ENCODE measurements at regions not wholly inside any gene's neighbourhood (a gene's known extent, or its start where the extent isn't known, plus 50 kb on each side); places are given as distances from the start of the nearest gene placed in this dataset.

DNA sequence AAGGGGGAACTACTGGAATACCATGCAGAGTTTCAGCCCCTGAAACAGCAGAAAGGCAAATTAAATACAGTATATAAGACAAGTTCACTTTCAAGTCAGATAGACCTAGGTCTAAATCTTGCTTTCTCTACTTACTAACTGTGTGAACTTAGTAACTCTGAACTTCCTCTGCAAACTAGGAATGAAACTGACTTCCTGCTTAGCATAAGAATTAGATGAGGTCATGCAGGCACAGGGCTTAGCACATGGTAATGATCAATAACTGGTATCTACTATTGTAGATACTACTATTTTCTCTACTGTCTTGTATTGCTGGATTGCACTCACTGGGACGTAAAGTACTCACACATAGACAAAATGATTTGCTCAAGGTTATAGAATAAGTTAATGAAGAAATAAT, 51.5 kb upstream of the MTNR1B start:
- no peaks in the 10 kb centered on the region for H3K79me2 ChIP-seq (replicated peaks; ENCODE audit: insufficient read depth, low read length)
- no peaks in the 10 kb centered on the region for H3F3A ChIP-seq (ENCODE audit: insufficient read depth, low read length, poor library complexity, severe bottlenecking)
- H3K9ac ChIP-seq (ENCODE audit: low read length): no peak overlapping the region
- H3K27ac ChIP-seq (ENCODE audit: low read length): no peak overlapping the region
- H3K36me3 ChIP-seq (ENCODE audit: insufficient read depth, low read length): no peaks in the 10 kb centered on the region
- H4K20me1 ChIP-seq (ENCODE audit: insufficient read depth): no peaks in the 10 kb centered on the region
- no peaks in the 10 kb centered on the region for H3K9me2 ChIP-seq (ENCODE audit: insufficient read depth, low read length)
- H3K4me3 ChIP-seq (ENCODE audit: low read length): no peak overlapping the region
- H3K4me2 ChIP-seq (ENCODE audit: low read length): no peak overlapping the region
- H3K27me3 ChIP-seq (ENCODE audit: insufficient read depth, low read depth, low read length): no peaks in the 10 kb centered on the region
- no peaks in the 10 kb centered on the region for H3K9me3 ChIP-seq (ENCODE audit: low read length)
- TF ChIP-seq TAF1 (IDR thresholded peaks at IDR 0.05; ENCODE audit: low read depth) (no peak), POLR2AphosphoS5 (IDR thresholded peaks at IDR 0.05) (no peak), EP300 (conservative IDR thresholded peaks at IDR 0.05; ENCODE audit: poor library complexity, severe bottlenecking) (no peak), RAD21 (conservative IDR thresholded peaks at IDR 0.05) (no peak), EZH2 (IDR thresholded peaks at IDR 0.05; ENCODE audit: borderline replicate concordance, insufficient read depth, low read length, poor library complexity, severe bottlenecking) (no peak), CTCF (IDR thresholded peaks at IDR 0.05; ENCODE audit: poor library complexity, severe bottlenecking) (no peak), SMC3 (conservative IDR thresholded peaks at IDR 0.05; ENCODE audit: poor library complexity) (no peak), MXI1 (conservative IDR thresholded peaks at IDR 0.05; ENCODE audit: poor library complexity, severe bottlenecking) (no peak)
- TF ChIP-seq, protein P1, sequence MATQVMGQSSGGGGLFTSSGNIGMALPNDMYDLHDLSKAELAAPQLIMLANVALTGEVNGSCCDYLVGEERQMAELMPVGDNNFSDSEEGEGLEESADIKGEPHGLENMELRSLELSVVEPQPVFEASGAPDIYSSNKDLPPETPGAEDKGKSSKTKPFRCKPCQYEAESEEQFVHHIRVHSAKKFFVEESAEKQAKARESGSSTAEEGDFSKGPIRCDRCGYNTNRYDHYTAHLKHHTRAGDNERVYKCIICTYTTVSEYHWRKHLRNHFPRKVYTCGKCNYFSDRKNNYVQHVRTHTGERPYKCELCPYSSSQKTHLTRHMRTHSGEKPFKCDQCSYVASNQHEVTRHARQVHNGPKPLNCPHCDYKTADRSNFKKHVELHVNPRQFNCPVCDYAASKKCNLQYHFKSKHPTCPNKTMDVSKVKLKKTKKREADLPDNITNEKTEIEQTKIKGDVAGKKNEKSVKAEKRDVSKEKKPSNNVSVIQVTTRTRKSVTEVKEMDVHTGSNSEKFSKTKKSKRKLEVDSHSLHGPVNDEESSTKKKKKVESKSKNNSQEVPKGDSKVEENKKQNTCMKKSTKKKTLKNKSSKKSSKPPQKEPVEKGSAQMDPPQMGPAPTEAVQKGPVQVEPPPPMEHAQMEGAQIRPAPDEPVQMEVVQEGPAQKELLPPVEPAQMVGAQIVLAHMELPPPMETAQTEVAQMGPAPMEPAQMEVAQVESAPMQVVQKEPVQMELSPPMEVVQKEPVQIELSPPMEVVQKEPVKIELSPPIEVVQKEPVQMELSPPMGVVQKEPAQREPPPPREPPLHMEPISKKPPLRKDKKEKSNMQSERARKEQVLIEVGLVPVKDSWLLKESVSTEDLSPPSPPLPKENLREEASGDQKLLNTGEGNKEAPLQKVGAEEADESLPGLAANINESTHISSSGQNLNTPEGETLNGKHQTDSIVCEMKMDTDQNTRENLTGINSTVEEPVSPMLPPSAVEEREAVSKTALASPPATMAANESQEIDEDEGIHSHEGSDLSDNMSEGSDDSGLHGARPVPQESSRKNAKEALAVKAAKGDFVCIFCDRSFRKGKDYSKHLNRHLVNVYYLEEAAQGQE (IDR thresholded peaks at IDR 0.05; ENCODE audit: borderline replicate concordance): no peak
- H2AFZ ChIP-seq (ENCODE audit: low read depth, low read length): no peak overlapping the region

DNA sequence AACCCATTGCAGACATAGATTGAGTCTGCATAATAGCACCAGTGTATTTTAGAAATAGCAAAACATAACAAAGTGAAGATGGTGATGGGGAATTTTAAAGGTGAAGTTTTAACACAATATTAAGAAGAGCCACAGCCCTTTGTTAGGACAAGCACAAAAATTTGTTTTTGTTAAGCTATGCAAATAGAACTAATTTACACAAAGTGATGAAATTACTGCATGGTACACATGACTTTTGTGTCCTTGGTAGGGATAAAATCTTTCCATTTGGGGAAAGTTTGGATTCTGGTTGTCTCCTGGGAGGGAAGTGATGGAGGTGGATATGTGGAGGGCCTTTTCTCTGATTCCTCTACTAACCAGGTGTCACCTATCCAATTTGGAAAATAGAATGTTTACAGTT, 50.4 kb upstream of the MTNR1B start:
- H3K9me3 ChIP-seq (ENCODE audit: low read length): no peaks in the 10 kb centered on the region
- TF ChIP-seq CTCF (IDR thresholded peaks at IDR 0.05; ENCODE audit: poor library complexity, severe bottlenecking): no peak
- TF ChIP-seq SMC3 (conservative IDR thresholded peaks at IDR 0.05; ENCODE audit: poor library complexity): no peak
- TF ChIP-seq EP300 (conservative IDR thresholded peaks at IDR 0.05; ENCODE audit: poor library complexity, severe bottlenecking): no peak
- TF ChIP-seq POLR2AphosphoS5 (IDR thresholded peaks at IDR 0.05): no peak
- TF ChIP-seq, protein P1 (IDR thresholded peaks at IDR 0.05; ENCODE audit: borderline replicate concordance): no peak
- TF ChIP-seq EZH2 (IDR thresholded peaks at IDR 0.05; ENCODE audit: borderline replicate concordance, insufficient read depth, low read length, poor library complexity, severe bottlenecking): no peak
- TF ChIP-seq RAD21 (conservative IDR thresholded peaks at IDR 0.05): no peak
- TF ChIP-seq TAF1 (IDR thresholded peaks at IDR 0.05; ENCODE audit: low read depth): no peak
- H3K4me2 ChIP-seq (ENCODE audit: low read length): no peak overlapping the region
- no peaks in the 10 kb centered on the region for H3K27me3 ChIP-seq (ENCODE audit: insufficient read depth, low read depth, low read length)
- H4K20me1 ChIP-seq (ENCODE audit: insufficient read depth): no peaks in the 10 kb centered on the region
- H3K27ac ChIP-seq (ENCODE audit: low read length): no peak overlapping the region
- no peaks in the 10 kb centered on the region for H3F3A ChIP-seq (ENCODE audit: insufficient read depth, low read length, poor library complexity, severe bottlenecking)
- no peaks in the 10 kb centered on the region for H3K79me2 ChIP-seq (replicated peaks; ENCODE audit: insufficient read depth, low read length)
- no peak overlapping the region for H3K9ac ChIP-seq (ENCODE audit: low read length)
- no peak overlapping the region for H3K4me3 ChIP-seq (ENCODE audit: low read length)
- no peaks in the 10 kb centered on the region for H3K36me3 ChIP-seq (ENCODE audit: insufficient read depth, low read length)
- H3K9me2 ChIP-seq (ENCODE audit: insufficient read depth, low read length): no peaks in the 10 kb centered on the region
- H2AFZ ChIP-seq (ENCODE audit: low read depth, low read length): no peak overlapping the region

Data from neural cell (in vitro differentiated cells).